GM12878 (cell line): ENCODE measurements at regions not wholly inside any gene's neighbourhood (a gene's known extent, or its start where the extent isn't known, plus 50 kb on each side); places are given as distances from the start of the nearest gene placed in this dataset.

Experiments used
- BRCA1 ChIP-seq: IDR thresholded peaks from 2 replicates; pipeline ENCODE4 v1.6.1; 2011; ENCODE audit warnings: low read depth, low read length, improper control_type of control experiment
- GABPA ChIP-seq: IDR thresholded peaks from 2 replicates; pipeline ENCODE4 v1.6.1; 2014; ENCODE audit warnings: antibody characterized with exemption, low read depth, mild to moderate bottlenecking, inconsistent platforms
- RAD21 ChIP-seq: IDR thresholded peaks from 2 replicates; pipeline ENCODE4 v1.6.1; 2011; ENCODE audit warnings: mild to moderate bottlenecking, low read depth, low read length, moderate library complexity; ENCODE audit not compliant: insufficient read depth
- RCOR1 ChIP-seq: conservative IDR thresholded peaks from 2 replicates; pipeline ENCODE4 v1.6.1; 2012; ENCODE audit warnings: low read depth, low read length, improper control_type of control experiment
- YY1 ChIP-seq: IDR thresholded peaks from 2 replicates; pipeline ENCODE4 v1.6.1; 2011; ENCODE audit warnings: low read depth, mild to moderate bottlenecking, low read length

DNA sequence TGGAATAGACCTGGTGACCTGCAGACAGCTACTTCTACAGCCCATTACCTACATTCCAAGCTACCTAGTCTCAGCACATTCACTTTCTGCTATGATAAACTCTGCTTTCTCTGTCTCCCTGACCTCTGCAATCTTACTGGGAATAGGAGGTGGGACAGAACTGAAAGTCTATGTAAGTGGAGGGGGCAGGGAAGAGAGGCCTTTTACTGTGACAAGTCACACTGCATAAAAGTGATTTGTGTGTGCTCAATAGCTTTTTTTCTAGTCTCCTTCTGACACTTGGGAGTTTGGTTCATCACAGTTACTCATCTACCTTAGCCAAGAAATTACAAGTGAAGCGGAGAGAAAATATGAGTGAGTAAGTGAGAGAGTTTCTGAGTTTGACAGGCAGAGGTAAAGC lies 322.4 kb downstream of the OLFM4 start:
- TF ChIP-seq YY1 = no peak
- no peak for TF ChIP-seq RCOR1
- no peak for TF ChIP-seq GABPA
- no peak for TF ChIP-seq BRCA1
- TF ChIP-seq RAD21 = no peak
